22Rv1 (cell line): ENCODE measurements at regions not wholly inside any gene's neighbourhood (a gene's known extent, or its start where the extent isn't known, plus 50 kb on each side); places are given as distances from the start of the nearest gene placed in this dataset.

Experiments
- ZFX ChIP-seq: fragments of 450-650 bp; IDR thresholded peaks from 2 replicates; pipeline ENCODE4 v1.6.1; 2017; ENCODE audit warnings: antibody characterized with exemption, borderline replicate concordance
- TF ChIP-seq, protein P1 (sequence below): fragments of 450-650 bp; IDR thresholded peaks from 2 replicates; pipeline ENCODE4 v1.5.1; 2017; ENCODE audit warnings: mild to moderate bottlenecking

DNA sequence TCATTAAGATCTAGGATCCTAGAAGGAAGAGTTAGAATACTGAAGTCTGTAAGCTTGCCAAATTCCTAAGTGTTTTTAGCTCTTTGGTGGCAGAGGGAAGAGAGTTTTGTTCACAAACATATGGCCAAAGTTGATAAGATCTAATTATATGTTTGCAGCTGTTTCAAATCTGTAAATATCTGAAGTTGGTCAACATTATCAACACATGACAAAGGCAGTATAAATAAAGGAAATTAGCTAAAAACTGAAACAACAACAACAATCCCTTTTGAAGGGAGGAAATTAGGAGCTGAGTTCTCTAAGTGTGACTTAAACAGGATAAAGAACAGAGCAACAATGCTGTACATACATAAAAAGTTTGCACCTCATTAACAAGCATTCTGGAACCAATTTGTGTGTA lies 208.7 kb downstream of the KCNJ2 start:
- TF ChIP-seq, protein P1, sequence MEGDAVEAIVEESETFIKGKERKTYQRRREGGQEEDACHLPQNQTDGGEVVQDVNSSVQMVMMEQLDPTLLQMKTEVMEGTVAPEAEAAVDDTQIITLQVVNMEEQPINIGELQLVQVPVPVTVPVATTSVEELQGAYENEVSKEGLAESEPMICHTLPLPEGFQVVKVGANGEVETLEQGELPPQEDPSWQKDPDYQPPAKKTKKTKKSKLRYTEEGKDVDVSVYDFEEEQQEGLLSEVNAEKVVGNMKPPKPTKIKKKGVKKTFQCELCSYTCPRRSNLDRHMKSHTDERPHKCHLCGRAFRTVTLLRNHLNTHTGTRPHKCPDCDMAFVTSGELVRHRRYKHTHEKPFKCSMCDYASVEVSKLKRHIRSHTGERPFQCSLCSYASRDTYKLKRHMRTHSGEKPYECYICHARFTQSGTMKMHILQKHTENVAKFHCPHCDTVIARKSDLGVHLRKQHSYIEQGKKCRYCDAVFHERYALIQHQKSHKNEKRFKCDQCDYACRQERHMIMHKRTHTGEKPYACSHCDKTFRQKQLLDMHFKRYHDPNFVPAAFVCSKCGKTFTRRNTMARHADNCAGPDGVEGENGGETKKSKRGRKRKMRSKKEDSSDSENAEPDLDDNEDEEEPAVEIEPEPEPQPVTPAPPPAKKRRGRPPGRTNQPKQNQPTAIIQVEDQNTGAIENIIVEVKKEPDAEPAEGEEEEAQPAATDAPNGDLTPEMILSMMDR: no peak
- no peak for TF ChIP-seq ZFX
